ENCODE measurements at regions not wholly inside any gene's neighbourhood (a gene's known extent, or its start where the extent isn't known, plus 50 kb on each side); places are given as distances from the start of the nearest gene placed in this dataset.
"Not testable (repeated sequence)": the region's sequence is repeated elsewhere in the genome, so short reads cannot be mapped to it uniquely, and the experiment has no call there.

GRCh38 chr18:41631723-41632285, 323.2 kb upstream of the PIK3C3 start:
- ATAC-seq (replicated peaks in 1 of 4); POLR2A ChIA-PET; CTCF ChIA-PET; H3K36me3 ChIP-seq (ENCODE audit: control insufficient read depth in 2 of 2, extremely low read depth in 1 of 2, insufficient read depth in 1 of 2, low read length in 1 of 2); H3K4me1 ChIP-seq (ENCODE audit: control insufficient read depth in 1 of 2, extremely low read depth in 1 of 2, insufficient read depth in 2 of 2, low read length in 2 of 2); H3K27me3 ChIP-seq (replicated peaks in 1 of 2; ENCODE audit: control insufficient read depth in 2 of 2, extremely low read depth in 1 of 2, insufficient read depth in 2 of 2, low read length in 1 of 2); H3K4me1 Mint-ChIP-seq; H3K4me3 ChIP-seq (ENCODE audit: control insufficient read depth in 1 of 2, extremely low read depth in 1 of 2, low read length in 1 of 2); DNase-seq; H3K4me3 Mint-ChIP-seq; H3K27ac ChIP-seq (ENCODE audit: low read length); H3K9me3 ChIP-seq; H3K27me3 Mint-ChIP-seq; H3K27ac Mint-ChIP-seq; H3K36me3 Mint-ChIP-seq: not testable (repeated sequence)
- 97% methylated on average over 9 of the region's 26 CpGs for WGBS (ENCODE audit: insufficient coverage)
- peaks cover 6 to 16% (median 8%) of the 10 kb centered on the region in 3 donors for H3K9me3 Mint-ChIP-seq

- no peak overlapping the region for H3K27ac ChIP-seq (ENCODE audit: low read length)
- Mint-ChIP-seq H3K9me3 (peaks cover 6 to 16% (median 8%) of the 10 kb centered on the region in 3 donors), H3K4me1 (no peaks in the 10 kb centered on the region), H3K36me3 (no peaks in the 10 kb centered on the region), H3K4me3 (no peak overlapping the region), H3K27me3 (no peaks in the 10 kb centered on the region), H3K27ac (no peak overlapping the region)
- CTCF ChIA-PET: no interaction called here
- no peaks in the 10 kb centered on the region for H3K9me3 ChIP-seq
- DNase-seq (no peak), ATAC-seq (replicated peaks in 1 of 4) (no peak)
- H3K4me1 ChIP-seq (ENCODE audit: control insufficient read depth in 1 of 2, extremely low read depth in 1 of 2, insufficient read depth in 2 of 2, low read length in 2 of 2): no peaks in the 10 kb centered on the region
- H3K4me3 ChIP-seq (ENCODE audit: control insufficient read depth in 1 of 2, extremely low read depth in 1 of 2, low read length in 1 of 2): no peak overlapping the region
- H3K36me3 ChIP-seq (ENCODE audit: control insufficient read depth in 2 of 2, extremely low read depth in 1 of 2, insufficient read depth in 1 of 2, low read length in 1 of 2): no peaks in the 10 kb centered on the region
- no peaks in the 10 kb centered on the region for H3K27me3 ChIP-seq (replicated peaks in 1 of 2; ENCODE audit: control insufficient read depth in 2 of 2, extremely low read depth in 1 of 2, insufficient read depth in 2 of 2, low read length in 1 of 2)
- POLR2A ChIA-PET: no interaction called here
- WGBS (ENCODE audit: insufficient coverage): 74% methylated on average over 3 of the region's 8 CpGs
Observed at GRCh38 chr18:41630232-41630886, 324.7 kb upstream of the PIK3C3 start.

GRCh38 chr18:41624460-41624859, 330.6 kb upstream of the PIK3C3 start:
- Mint-ChIP-seq H3K36me3 (no peaks in the 10 kb centered on the region), H3K27me3 (no peaks in the 10 kb centered on the region), H3K4me1 (no peaks in the 10 kb centered on the region), H3K9me3 (peaks cover 2 to 4% (median 3%) of the 10 kb centered on the region in 3 donors), H3K4me3 (no peak overlapping the region), H3K27ac (no peak overlapping the region)
- no peaks in the 10 kb centered on the region for H3K27me3 ChIP-seq (replicated peaks in 1 of 2; ENCODE audit: control insufficient read depth in 2 of 2, extremely low read depth in 1 of 2, insufficient read depth in 2 of 2, low read length in 1 of 2)
- WGBS (ENCODE audit: insufficient coverage): 86% methylated on average over 1 of the region's 3 CpGs
- no peaks in the 10 kb centered on the region for H3K36me3 ChIP-seq (ENCODE audit: control insufficient read depth in 2 of 2, extremely low read depth in 1 of 2, insufficient read depth in 1 of 2, low read length in 1 of 2)
- H3K4me1 ChIP-seq (ENCODE audit: control insufficient read depth in 1 of 2, extremely low read depth in 1 of 2, insufficient read depth in 2 of 2, low read length in 2 of 2): no peaks in the 10 kb centered on the region
- H3K9me3 ChIP-seq: no peaks in the 10 kb centered on the region
- ChIA-PET POLR2A (no interaction called here), CTCF (interaction anchor here (0.5 to 0.6 kb wide), 2 partner anchors 19 to 239 kb away, joined by 3 to 6 read pairs; no protein-coding TSS in a partner anchor)
- ATAC-seq (replicated peaks in 1 of 4): no peak
- DNase-seq: no peak
- no peak overlapping the region for H3K27ac ChIP-seq (ENCODE audit: low read length)
- H3K4me3 ChIP-seq (ENCODE audit: control insufficient read depth in 1 of 2, extremely low read depth in 1 of 2, low read length in 1 of 2): no peak overlapping the region

DNA sequence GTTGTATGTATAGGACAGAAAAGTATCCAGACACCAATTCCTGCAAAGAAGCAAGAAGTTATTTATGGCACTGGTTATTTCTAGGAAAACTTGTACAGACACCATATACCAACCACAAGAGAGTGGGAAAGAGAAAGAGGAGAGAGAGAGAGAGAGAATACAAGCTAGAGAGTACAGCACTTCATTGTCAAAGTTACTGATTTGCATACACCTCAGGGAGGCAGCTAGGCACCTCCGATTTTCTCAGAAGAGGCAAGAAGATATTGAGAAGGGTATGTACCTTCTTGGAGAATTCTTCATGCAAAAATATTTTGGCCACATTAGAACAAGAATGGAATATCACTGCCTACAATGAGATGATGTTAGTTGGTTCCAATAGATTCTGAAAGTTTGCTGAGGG, 333.9 kb upstream of the PIK3C3 start:
- Mint-ChIP-seq H3K36me3 (no peaks in the 10 kb centered on the region), H3K4me3 (no peak overlapping the region), H3K9me3 (peaks cover 0 to 4% (median 3%) of the 10 kb centered on the region in 3 donors), H3K4me1 (no peaks in the 10 kb centered on the region), H3K27me3 (no peaks in the 10 kb centered on the region), H3K27ac (no peak overlapping the region)
- ChIA-PET POLR2A (no interaction called here), CTCF (interaction anchor here in 1 of 2 donors (0.6 kb wide), 1 partner anchor 30 kb away, joined by 3 read pairs; no protein-coding TSS in a partner anchor)
- WGBS (ENCODE audit: insufficient coverage): no CpG with 5 or more reads among the region's 1 CpG
- no peak overlapping the region for H3K27ac ChIP-seq (ENCODE audit: low read length)
- no peaks in the 10 kb centered on the region for H3K4me1 ChIP-seq (ENCODE audit: control insufficient read depth in 1 of 2, extremely low read depth in 1 of 2, insufficient read depth in 2 of 2, low read length in 2 of 2)
- H3K36me3 ChIP-seq (ENCODE audit: control insufficient read depth in 2 of 2, extremely low read depth in 1 of 2, insufficient read depth in 1 of 2, low read length in 1 of 2): no peaks in the 10 kb centered on the region
- ATAC-seq (replicated peaks in 1 of 4) (no peak), DNase-seq (no peak)
- H3K9me3 ChIP-seq: no peaks in the 10 kb centered on the region
- H3K4me3 ChIP-seq (ENCODE audit: control insufficient read depth in 1 of 2, extremely low read depth in 1 of 2, low read length in 1 of 2): no peak overlapping the region
- H3K27me3 ChIP-seq (replicated peaks in 1 of 2; ENCODE audit: control insufficient read depth in 2 of 2, extremely low read depth in 1 of 2, insufficient read depth in 2 of 2, low read length in 1 of 2): no peaks in the 10 kb centered on the region

GRCh38 chr18:41618147-41618546, 336.9 kb upstream of the PIK3C3 start:
- no CpG with 5 or more reads among the region's 1 CpG for WGBS (ENCODE audit: insufficient coverage)
- DNase-seq (no peak), ATAC-seq (replicated peaks in 1 of 4) (no peak)
- Mint-ChIP-seq H3K27ac (no peak overlapping the region), H3K36me3 (no peaks in the 10 kb centered on the region), H3K9me3 (peaks cover 4 to 8% (median 4%) of the 10 kb centered on the region in 3 donors), H3K4me1 (no peaks in the 10 kb centered on the region), H3K27me3 (no peaks in the 10 kb centered on the region), H3K4me3 (no peak overlapping the region)
- H3K9me3 ChIP-seq: no peaks in the 10 kb centered on the region
- CTCF ChIA-PET: no interaction called here
- POLR2A ChIA-PET: no interaction called here
- no peak overlapping the region for H3K27ac ChIP-seq (ENCODE audit: low read length)
- no peaks in the 10 kb centered on the region for H3K36me3 ChIP-seq (ENCODE audit: control insufficient read depth in 2 of 2, extremely low read depth in 1 of 2, insufficient read depth in 1 of 2, low read length in 1 of 2)
- no peak overlapping the region for H3K4me3 ChIP-seq (ENCODE audit: control insufficient read depth in 1 of 2, extremely low read depth in 1 of 2, low read length in 1 of 2)
- no peaks in the 10 kb centered on the region for H3K4me1 ChIP-seq (ENCODE audit: control insufficient read depth in 1 of 2, extremely low read depth in 1 of 2, insufficient read depth in 2 of 2, low read length in 2 of 2)
- H3K27me3 ChIP-seq (replicated peaks in 1 of 2; ENCODE audit: control insufficient read depth in 2 of 2, extremely low read depth in 1 of 2, insufficient read depth in 2 of 2, low read length in 1 of 2): no peaks in the 10 kb centered on the region

GRCh38 chr18:41617647-41618046, 337.4 kb upstream of the PIK3C3 start:
- ATAC-seq (replicated peaks in 1 of 4) (no peak), DNase-seq (no peak)
- POLR2A ChIA-PET: no interaction called here
- H3K27ac ChIP-seq (ENCODE audit: low read length): no peak overlapping the region
- H3K36me3 Mint-ChIP-seq: no peaks in the 10 kb centered on the region
- no peaks in the 10 kb centered on the region for H3K27me3 Mint-ChIP-seq
- 92% methylated on average over 1 of the region's 2 CpGs for WGBS (ENCODE audit: insufficient coverage)
- CTCF ChIA-PET: no interaction called here
- H3K4me3 ChIP-seq (ENCODE audit: control insufficient read depth in 1 of 2, extremely low read depth in 1 of 2, low read length in 1 of 2): no peak overlapping the region
- H3K36me3 ChIP-seq (ENCODE audit: control insufficient read depth in 2 of 2, extremely low read depth in 1 of 2, insufficient read depth in 1 of 2, low read length in 1 of 2): no peaks in the 10 kb centered on the region
- H3K4me1 Mint-ChIP-seq: no peaks in the 10 kb centered on the region
- H3K9me3 ChIP-seq: no peaks in the 10 kb centered on the region
- H3K9me3 Mint-ChIP-seq: peaks cover 4 to 8% (median 4%) of the 10 kb centered on the region in 3 donors
- no peaks in the 10 kb centered on the region for H3K27me3 ChIP-seq (replicated peaks in 1 of 2; ENCODE audit: control insufficient read depth in 2 of 2, extremely low read depth in 1 of 2, insufficient read depth in 2 of 2, low read length in 1 of 2)
- no peak overlapping the region for H3K4me3 Mint-ChIP-seq
- H3K27ac Mint-ChIP-seq: no peak overlapping the region
- no peaks in the 10 kb centered on the region for H3K4me1 ChIP-seq (ENCODE audit: control insufficient read depth in 1 of 2, extremely low read depth in 1 of 2, insufficient read depth in 2 of 2, low read length in 2 of 2)

All from T-cell (primary cell).